Liver (tissue), 3 donors: ENCODE measurements at regions not wholly inside any gene's neighbourhood (a gene's known extent, or its start where the extent isn't known, plus 50 kb on each side); places are given as distances from the start of the nearest gene placed in this dataset.

Experiments used
- EGR1 ChIP-seq, 2 donors: IDR thresholded peaks; 2 replicates each; pipeline ENCODE4 v1.6.1; 2016 to 2018; ENCODE audit warnings: antibody characterized with exemption in 2 of 2, low read depth in 2 of 2
- GABPA ChIP-seq, 2 donors: IDR thresholded peaks in 1 of 2; conservative IDR thresholded peaks in 1 of 2; 2 replicates each; pipeline ENCODE4 v1.6.1; 2016; ENCODE audit warnings: antibody characterized with exemption in 2 of 2, mild to moderate bottlenecking in 1 of 2, moderate library complexity in 1 of 2
- JUND ChIP-seq, 2 donors: IDR thresholded peaks; 2 replicates each; pipeline ENCODE4 v1.6.1; 2016; ENCODE audit warnings: antibody characterized with exemption in 2 of 2
- YY1 ChIP-seq: IDR thresholded peaks from 2 replicates; pipeline ENCODE4 v1.6.1; 2016; ENCODE audit warnings: antibody characterized with exemption, mild to moderate bottlenecking
- TF ChIP-seq, protein P1 (sequence below): fragments of 150-350 bp; IDR thresholded peaks from 2 replicates; pipeline ENCODE4 v1.5.1; 2017; ENCODE audit warnings: improper control_type of control experiment, low read depth, low read length; ENCODE audit not compliant: missing input control
- donor health status: healthy.
- donor health status: healthy.

DNA sequence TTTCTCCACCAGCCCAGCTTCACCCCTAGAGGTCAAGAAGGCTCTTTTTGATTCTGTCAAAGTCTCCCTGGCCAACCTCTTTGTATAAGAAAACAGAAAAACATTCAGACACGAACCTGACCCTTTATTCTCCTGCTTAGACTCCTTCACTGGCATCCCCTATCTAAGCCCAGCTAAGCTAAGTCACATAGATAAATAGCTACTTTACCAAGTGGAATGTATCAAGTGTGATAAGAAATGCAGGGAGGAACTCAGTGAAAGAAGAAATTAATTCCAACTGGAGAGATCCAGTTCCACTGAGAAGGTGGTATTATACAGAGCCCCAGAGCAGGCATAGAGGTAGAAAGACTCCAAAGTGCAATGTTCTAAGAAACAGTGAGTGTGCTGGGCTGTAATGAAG, 489.5 kb downstream of the TNS1 start:
- TF ChIP-seq, protein P1, sequence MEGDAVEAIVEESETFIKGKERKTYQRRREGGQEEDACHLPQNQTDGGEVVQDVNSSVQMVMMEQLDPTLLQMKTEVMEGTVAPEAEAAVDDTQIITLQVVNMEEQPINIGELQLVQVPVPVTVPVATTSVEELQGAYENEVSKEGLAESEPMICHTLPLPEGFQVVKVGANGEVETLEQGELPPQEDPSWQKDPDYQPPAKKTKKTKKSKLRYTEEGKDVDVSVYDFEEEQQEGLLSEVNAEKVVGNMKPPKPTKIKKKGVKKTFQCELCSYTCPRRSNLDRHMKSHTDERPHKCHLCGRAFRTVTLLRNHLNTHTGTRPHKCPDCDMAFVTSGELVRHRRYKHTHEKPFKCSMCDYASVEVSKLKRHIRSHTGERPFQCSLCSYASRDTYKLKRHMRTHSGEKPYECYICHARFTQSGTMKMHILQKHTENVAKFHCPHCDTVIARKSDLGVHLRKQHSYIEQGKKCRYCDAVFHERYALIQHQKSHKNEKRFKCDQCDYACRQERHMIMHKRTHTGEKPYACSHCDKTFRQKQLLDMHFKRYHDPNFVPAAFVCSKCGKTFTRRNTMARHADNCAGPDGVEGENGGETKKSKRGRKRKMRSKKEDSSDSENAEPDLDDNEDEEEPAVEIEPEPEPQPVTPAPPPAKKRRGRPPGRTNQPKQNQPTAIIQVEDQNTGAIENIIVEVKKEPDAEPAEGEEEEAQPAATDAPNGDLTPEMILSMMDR: no peak
- no peak for TF ChIP-seq GABPA (IDR thresholded peaks at IDR 0.05 in 1 of 2, conservative IDR thresholded peaks at IDR 0.05 in 1 of 2)
- no peak for TF ChIP-seq JUND (IDR thresholded peaks at IDR 0.05)
- TF ChIP-seq EGR1 (IDR thresholded peaks at IDR 0.05; ENCODE audit: low read depth in 2 of 2): no peak
- no peak for TF ChIP-seq YY1
